ENCODE measurements at regions not wholly inside any gene's neighbourhood (a gene's known extent, or its start where the extent isn't known, plus 50 kb on each side); places are given as distances from the start of the nearest gene placed in this dataset.

DNA sequence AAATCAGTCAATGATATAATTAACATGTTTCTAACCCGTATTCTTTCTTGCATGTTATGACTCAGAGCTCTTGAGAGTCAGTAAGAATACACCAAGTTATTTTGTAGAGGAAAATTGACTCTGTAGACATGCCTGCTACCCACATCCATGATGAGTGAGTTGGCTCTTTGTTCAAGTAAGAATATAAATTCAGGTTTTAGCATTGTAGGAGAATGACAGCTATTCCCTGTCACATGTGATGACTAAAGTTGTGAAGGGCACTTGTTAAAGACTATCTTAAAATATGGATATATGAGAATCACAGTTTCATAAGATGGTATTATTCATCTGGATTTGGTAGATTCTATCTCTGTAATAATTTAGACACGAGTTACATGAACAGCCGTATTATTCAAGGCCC is 209.1 kb downstream of the CCDC59 start:
- no peak for DNase-seq

DNA sequence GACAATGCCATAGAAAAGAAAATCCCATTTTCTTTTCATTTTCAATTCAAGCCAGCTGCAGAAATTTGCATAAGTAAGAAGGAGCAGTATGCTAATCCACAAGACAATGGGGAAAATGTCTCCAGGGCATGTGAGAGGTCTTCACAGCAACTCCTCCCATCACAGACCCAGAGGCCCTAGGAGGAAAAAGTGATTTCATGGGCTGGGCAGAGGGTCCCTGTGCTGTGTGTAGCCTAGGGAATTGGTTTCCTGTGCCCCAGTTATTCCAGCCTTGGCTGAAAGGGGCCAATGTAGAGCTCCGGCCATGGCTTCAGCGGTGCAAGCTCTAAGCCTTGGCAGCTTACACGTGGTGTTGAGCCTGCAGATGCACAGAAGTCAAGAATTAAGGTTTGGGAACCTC is 211.4 kb downstream of the CCDC59 start:
- DNase-seq: no peak

GRCh38 chr12:82144505-82144904 is 213.7 kb downstream of the CCDC59 start:
- no peak for DNase-seq

- DNase-seq: no peak
Observed at GRCh38 chr12:82132390-82132789, 225.8 kb downstream of the CCDC59 start.

- no peak for DNase-seq
Observed at GRCh38 chr12:82130762-82131161, 227.4 kb downstream of the CCDC59 start.

- DNase-seq: no peak
Observed at GRCh38 chr12:82124711-82125380, 233.3 kb downstream of the CCDC59 start.

DNA sequence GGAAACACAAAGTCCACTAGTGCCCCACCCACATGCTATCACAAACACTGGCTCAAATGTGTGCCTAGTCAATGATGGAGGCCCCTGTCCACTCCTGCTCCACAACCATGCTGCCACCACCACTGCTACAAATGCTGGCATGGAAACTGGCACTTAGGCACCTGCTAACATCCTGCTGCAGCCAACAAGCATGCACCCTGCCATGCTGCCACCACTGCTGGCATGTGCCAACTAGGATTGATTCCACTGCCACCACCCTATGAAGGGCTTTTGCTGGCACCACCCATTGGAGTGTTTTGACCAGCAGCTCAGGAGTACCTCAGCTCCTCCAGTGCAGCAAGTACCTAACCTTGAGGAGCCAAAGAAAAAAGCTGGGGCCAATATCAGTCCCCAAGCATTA is 236.6 kb downstream of the CCDC59 start:
- DNase-seq: no peak

DNA sequence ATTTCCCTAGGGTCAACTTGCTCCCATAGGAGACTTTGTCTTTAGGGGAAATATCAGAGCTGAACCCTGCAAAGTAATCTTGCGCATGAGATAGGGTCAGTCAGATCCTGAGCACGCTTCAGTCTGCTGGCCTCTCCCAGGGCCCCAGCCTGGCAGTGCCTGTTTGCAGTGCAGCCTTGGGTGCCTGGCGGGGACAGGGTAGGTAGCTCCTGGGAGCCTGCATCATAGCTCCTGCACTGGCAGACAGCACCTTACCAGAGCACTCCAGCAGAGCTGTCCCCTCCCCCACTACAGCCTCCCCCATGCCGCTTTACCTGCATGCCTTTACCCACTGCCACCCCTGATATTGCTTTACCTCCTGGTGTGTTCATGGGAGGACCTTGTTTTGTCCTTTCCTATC is 237.3 kb downstream of the CCDC59 start:
- no peak for DNase-seq

- DNase-seq: no peak
Observed at GRCh38 chr12:82109243-82109642, 248.9 kb downstream of the CCDC59 start.

- no peak for DNase-seq
Observed at GRCh38 chr12:82108615-82109014, 249.6 kb downstream of the CCDC59 start.

DNA sequence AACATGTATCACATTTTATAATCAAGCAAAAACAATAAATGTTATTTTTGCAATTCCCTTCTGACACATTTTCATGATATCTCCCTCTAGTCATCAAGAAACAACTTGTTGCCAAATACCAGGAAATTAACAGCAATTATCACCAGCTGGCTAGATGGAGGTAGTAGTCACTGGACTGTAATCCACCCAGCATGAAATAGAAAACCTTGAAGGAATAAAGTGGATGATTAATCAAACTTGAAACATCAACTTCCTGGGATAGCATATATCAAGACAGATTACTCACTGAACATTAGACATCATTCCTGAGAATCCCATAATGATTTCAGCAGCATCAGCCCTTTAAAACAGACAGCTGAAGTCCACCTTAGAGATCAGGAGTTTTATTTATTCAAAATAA is 259.0 kb downstream of the CCDC59 start:
- no peak for DNase-seq

DNA sequence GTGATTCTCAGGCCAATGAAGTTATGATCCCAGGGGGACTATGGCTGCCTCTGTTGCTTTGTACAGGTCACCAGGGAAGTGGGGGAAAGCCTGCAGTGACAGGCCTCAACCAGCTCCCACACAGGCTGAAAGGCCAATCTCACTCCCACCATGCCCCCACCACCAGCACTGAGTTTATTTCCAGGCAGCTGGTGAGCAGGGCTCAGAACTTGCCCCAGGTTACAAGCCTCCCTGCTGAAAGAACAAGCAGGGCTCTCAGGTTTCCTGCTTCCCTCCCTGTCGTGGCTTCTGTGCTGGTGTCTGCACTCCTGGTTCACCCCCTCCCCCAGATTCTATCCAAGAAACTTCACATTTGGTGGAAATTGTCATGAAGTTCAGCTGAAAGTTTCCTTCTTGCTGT is 260.3 kb downstream of the CCDC59 start:
- DNase-seq: no peak

GRCh38 chr12:82097438-82097837 is 260.7 kb downstream of the CCDC59 start:
- DNase-seq: no peak

GRCh38 chr12:82090165-82090564 is 268.0 kb downstream of the CCDC59 start:
- DNase-seq: no peak

GRCh38 chr12:82089369-82090121 is 268.6 kb downstream of the CCDC59 start:
- DNase-seq: no peak

DNA sequence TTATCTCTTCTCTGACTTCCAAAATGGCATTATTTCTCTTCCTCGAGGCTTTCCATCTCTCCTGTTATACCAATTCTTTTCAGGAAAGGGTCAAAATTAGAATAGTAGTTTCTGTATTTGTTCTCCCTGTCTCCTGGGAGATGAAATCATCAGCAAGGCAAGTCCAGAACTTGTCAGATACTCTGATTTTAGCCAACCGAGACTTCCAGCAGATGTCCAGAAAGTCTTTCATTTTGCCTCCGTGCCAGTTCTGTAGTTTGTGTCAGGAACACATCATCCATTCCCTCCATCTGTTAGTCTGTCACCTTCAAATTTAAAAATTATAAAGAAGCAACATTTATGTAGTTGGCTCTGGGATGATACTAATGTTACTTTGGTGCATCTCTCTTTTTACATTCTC is 275.7 kb downstream of the CCDC59 start:
- no peak for DNase-seq

DNA sequence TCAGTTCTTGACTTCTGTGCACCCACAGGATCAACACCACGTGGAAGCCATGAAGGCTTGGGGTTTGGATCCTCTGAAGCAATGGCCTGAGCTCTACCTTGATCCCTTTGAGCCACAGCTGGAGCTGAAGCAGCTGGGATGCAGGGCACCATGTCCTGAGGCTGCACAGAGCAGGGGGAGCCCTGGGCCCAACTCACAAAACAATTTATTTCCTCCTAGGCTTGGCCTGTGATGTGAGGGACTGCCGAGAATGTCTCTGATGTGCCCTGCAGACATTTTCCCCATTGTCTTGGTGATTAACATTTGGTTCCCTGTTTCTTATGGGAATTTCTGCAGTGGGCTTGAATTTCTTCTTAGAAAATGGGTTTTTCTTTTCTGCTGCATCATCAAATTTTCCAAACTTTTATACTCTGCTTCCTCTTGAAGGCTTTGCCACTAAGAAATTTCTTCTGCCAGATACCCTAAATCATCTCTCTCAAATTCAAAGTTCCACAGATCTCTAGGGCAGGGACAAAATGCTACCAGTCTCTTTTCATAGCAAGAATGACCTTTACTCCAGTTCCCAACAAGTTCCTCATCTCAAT is 288.2 kb downstream of the CCDC59 start:
- no peak for DNase-seq

DNA sequence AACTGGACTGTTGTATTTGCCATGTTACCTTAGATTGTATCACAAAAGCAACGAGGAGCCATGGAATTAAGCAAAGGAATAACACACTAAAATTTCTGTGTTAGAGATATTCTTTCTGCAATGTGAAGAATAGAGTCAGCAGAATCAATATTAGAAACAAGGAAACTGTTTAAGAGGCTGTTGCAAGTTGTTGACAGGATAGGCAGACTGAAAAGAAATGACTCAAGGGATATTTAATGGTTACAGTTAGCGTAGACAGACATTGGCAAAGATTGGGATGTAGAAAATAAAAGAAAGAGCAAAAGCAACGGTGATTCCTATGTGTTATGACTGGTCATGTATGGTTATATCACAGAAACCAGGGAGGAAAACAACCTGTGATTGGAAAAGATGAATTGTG is 299.0 kb upstream of the PPFIA2 start:
- DNase-seq: no peak

- DNase-seq: no peak
Observed at GRCh38 chr12:82057770-82058169, 298.6 kb upstream of the PPFIA2 start.

- no peak for DNase-seq
Observed at GRCh38 chr12:82055391-82055790, 296.2 kb upstream of the PPFIA2 start.

- no peak for DNase-seq
Observed at GRCh38 chr12:82054566-82054965, 295.4 kb upstream of the PPFIA2 start.

DNA sequence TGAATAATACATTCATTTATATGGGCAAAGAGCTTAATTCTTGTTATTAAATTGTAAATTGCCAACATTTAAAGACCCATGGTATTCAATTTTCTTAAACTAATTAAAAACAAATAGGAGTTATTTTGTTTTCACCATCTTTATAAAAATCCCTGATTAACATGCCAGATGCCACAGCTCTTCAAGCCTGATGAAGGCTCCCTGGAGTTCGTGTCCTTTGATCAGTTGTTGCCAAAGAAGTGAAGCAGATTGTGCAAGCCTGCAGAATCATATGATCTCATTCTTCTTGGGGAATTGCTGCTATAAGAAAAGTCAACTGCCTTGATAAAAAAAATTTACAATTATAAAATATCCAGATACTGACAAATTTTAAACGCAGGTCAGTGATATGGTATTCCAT is 288.3 kb upstream of the PPFIA2 start:
- no peak for DNase-seq

- no peak for DNase-seq
Observed at GRCh38 chr12:82040987-82041743, 282.0 kb upstream of the PPFIA2 start.

- DNase-seq: no peak
Observed at GRCh38 chr12:82034769-82035168, 275.6 kb upstream of the PPFIA2 start.

Data from activated T-cell treated with anti-CD3 and anti-CD28 coated beads, Interleukin-2, amount 50 U/mL, for 48 hours (primary cell).